ENCODE measurements at regions not wholly inside any gene's neighbourhood (a gene's known extent, or its start where the extent isn't known, plus 50 kb on each side); places are given as distances from the start of the nearest gene placed in this dataset.
A peak's percentile ranks its signal among the peaks of the same experiment; 100 is the strongest.
"Not testable (repeated sequence)": the region's sequence is repeated elsewhere in the genome, so short reads cannot be mapped to it uniquely, and the experiment has no call there.

- ATAC-seq: no peak
- Mint-ChIP-seq H3K36me3 (ENCODE audit: low read depth) (no peaks in the 10 kb centered on the region), H3K4me1 (no peaks in the 10 kb centered on the region), H3K9me3 (ENCODE audit: low read depth) (peaks cover 3% of the 10 kb centered on the region), H3K4me3 (no peak overlapping the region), H3K27ac (no peak overlapping the region), H3K27me3 (peaks cover 36% of the 10 kb centered on the region)
- DNase-seq: no peak
- intact Hi-C loops (cut with DNase I, micrococcal nuclease): no loop called here
- POLR2A ChIA-PET: no interaction called here
- CTCF ChIA-PET: no interaction called here
Measured at GRCh38 chr6:133807501-133807900, 81.4 kb upstream of the TCF21 start.

DNA sequence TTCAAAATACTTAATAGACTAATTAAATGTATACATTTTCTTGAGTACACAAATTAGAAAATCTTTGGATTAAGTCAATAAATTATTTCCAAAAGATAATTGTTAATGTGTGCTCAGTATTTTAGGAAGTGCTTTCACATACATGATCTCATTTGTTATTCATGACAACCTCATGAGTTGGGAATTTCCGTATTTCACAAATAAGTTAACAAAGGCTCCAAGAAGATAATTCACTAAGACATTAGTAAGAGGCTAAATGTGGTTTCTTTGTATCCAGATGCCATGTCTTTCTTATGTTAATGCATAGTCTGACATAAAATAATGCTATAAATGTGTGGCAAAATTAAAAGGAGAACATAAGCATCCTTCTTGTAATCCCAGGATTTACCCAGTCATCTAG is 79.5 kb upstream of the TCF21 start:
- ATAC-seq (no peak), DNase-seq (no peak)
- CTCF ChIA-PET: no interaction called here
- Mint-ChIP-seq H3K36me3 (ENCODE audit: low read depth) (no peaks in the 10 kb centered on the region), H3K4me3 (no peak overlapping the region), H3K27ac (no peak overlapping the region), H3K9me3 (ENCODE audit: low read depth) (peaks cover 3% of the 10 kb centered on the region), H3K4me1 (no peaks in the 10 kb centered on the region), H3K27me3 (peaks cover 46% of the 10 kb centered on the region)
- intact Hi-C loops (cut with DNase I, micrococcal nuclease): no loop called here
- POLR2A ChIA-PET: no interaction called here

- CTCF ChIA-PET: interaction anchor here (0.6 to 0.7 kb wide), 2 partner anchors 21 to 971 kb away, joined by 3 read pairs; no protein-coding TSS in a partner anchor
Measured at GRCh38 chr6:133811557-133811956, 77.4 kb upstream of the TCF21 start.

DNA sequence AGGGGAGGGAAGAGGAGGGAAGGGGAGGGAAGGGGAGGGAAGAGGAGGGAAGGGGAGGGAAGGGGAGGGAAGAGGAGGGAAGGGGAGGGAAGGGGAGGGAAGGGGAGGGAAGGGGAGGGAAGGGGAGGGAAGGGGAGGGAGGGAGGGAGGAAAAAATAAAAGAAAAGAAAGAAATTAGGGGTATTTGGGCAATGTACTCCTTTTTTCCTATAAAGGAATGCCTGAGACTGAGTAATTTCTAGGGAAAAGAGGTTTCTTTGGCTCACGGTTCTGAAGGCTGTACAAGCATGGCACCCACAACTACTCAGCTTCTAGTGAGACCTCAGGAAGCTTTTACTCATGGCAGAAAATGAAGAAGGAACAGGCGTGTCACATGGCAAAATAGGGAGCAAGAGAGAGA is 76.5 kb upstream of the TCF21 start:
- Mint-ChIP-seq H3K27me3 (peaks cover 39% of the 10 kb centered on the region), H3K4me1 (peaks cover 10% of the 10 kb centered on the region)
- H3K4me3 Mint-ChIP-seq; H3K9me3 Mint-ChIP-seq (ENCODE audit: low read depth); H3K27ac Mint-ChIP-seq; DNase-seq; H3K36me3 Mint-ChIP-seq (ENCODE audit: low read depth); intact Hi-C loops (cut with DNase I, micrococcal nuclease); POLR2A ChIA-PET; ATAC-seq: not testable (repeated sequence)
- CTCF ChIA-PET: interaction anchor here (0.8 kb wide), 1 partner anchor 161 kb away, joined by 3 read pairs; no protein-coding TSS in a partner anchor

More at GRCh38 chr6:133811557-133811956, 77.4 kb upstream of the TCF21 start:
- Mint-ChIP-seq H3K4me3 (no peak overlapping the region), H3K36me3 (ENCODE audit: low read depth) (no peaks in the 10 kb centered on the region), H3K4me1 (peaks cover 10% of the 10 kb centered on the region), H3K27me3 (peaks cover 41% of the 10 kb centered on the region), H3K9me3 (ENCODE audit: low read depth) (peaks cover 3% of the 10 kb centered on the region), H3K27ac (no peak overlapping the region)
- ATAC-seq: no peak
- POLR2A ChIA-PET: no interaction called here
- intact Hi-C loops (cut with DNase I, micrococcal nuclease): no loop called here
- no peak for DNase-seq

- peaks cover 10% of the 10 kb centered on the region for H3K4me1 Mint-ChIP-seq
- peaks cover 3% of the 10 kb centered on the region for H3K9me3 Mint-ChIP-seq (ENCODE audit: low read depth)
- H3K27me3 Mint-ChIP-seq: peaks cover 38% of the 10 kb centered on the region
- intact Hi-C loops (cut with DNase I, micrococcal nuclease): no loop called here
- ChIA-PET POLR2A (no interaction called here), CTCF (interaction anchor here (1.5 kb wide), 1 partner anchor 10 kb away, joined by 4 read pairs; no protein-coding TSS in a partner anchor)
- ATAC-seq (no peak), DNase-seq (no peak)
- no peak overlapping the region for H3K4me3 Mint-ChIP-seq
- no peaks in the 10 kb centered on the region for H3K36me3 Mint-ChIP-seq (ENCODE audit: low read depth)
- no peak overlapping the region for H3K27ac Mint-ChIP-seq
Measured at GRCh38 chr6:133814238-133814637, 74.7 kb upstream of the TCF21 start.

DNA sequence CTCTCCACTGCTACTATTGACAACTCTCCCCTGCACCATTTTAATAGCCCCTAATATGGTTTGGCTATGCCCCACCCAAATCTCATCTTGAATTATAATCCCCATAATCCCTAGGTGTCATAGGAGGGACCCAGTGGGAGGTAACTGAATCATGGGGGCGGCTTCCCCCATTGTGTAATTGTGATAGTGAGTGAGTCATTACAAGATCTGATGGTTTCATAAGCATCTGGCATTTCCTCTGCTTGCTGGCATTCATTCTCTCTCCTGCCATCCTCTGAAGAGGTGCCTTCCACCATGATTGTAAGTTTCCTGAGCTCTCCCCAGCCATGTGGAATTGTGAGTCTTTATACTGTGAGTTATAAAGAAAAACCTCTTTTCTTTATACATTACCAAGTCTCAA is 74.1 kb upstream of the TCF21 start:
- ChIA-PET CTCF (interaction anchor here (1.5 to 1.9 kb wide), 2 partner anchors 9 to 101 kb away, joined by 4 to 5 read pairs; no protein-coding TSS in a partner anchor), POLR2A (no interaction called here)
- H3K27me3 Mint-ChIP-seq: peaks cover 38% of the 10 kb centered on the region
- H3K27ac Mint-ChIP-seq: no peak overlapping the region
- ATAC-seq (peak; percentile 51), DNase-seq (peak; percentile 30)
- intact Hi-C loops (cut with DNase I, micrococcal nuclease): no loop called here
- H3K4me3 Mint-ChIP-seq: no peak overlapping the region
- peaks cover 10% of the 10 kb centered on the region for H3K4me1 Mint-ChIP-seq
- H3K36me3 Mint-ChIP-seq (ENCODE audit: low read depth): no peaks in the 10 kb centered on the region
- H3K9me3 Mint-ChIP-seq (ENCODE audit: low read depth): peaks cover 3% of the 10 kb centered on the region

DNA sequence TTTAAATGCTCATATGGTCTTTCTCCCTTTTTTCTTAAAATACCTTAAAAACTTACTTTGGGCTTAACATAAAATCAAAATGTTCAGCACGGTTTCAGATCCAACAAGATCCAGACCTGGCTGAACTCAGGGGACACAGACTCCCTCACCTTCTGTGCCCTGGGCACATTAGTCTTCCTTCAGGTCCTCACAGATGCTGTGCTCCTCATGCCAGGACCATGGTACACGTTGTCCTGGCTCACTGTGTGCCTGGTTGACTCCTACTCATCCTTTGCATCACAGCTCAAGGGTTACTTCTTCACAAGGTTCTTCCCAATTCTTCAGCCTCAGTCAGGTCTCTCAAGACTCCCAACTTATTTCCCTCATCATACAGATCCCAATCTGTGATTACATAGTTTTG is 73.6 kb upstream of the TCF21 start:
- peaks cover 3% of the 10 kb centered on the region for H3K9me3 Mint-ChIP-seq (ENCODE audit: low read depth)
- ChIA-PET POLR2A (no interaction called here), CTCF (interaction anchor here (1.5 to 2.2 kb wide), 4 partner anchors 9 to 101 kb away, joined by 4 to 7 read pairs (median 4); no protein-coding TSS in a partner anchor)
- peaks cover 10% of the 10 kb centered on the region for H3K4me1 Mint-ChIP-seq
- H3K36me3 Mint-ChIP-seq (ENCODE audit: low read depth): no peaks in the 10 kb centered on the region
- H3K27me3 Mint-ChIP-seq: peaks cover 35% of the 10 kb centered on the region
- no peak for ATAC-seq
- intact Hi-C loops (cut with DNase I, micrococcal nuclease): no loop called here
- no peak overlapping the region for H3K4me3 Mint-ChIP-seq
- H3K27ac Mint-ChIP-seq: no peak overlapping the region
- DNase-seq: no peak

DNA sequence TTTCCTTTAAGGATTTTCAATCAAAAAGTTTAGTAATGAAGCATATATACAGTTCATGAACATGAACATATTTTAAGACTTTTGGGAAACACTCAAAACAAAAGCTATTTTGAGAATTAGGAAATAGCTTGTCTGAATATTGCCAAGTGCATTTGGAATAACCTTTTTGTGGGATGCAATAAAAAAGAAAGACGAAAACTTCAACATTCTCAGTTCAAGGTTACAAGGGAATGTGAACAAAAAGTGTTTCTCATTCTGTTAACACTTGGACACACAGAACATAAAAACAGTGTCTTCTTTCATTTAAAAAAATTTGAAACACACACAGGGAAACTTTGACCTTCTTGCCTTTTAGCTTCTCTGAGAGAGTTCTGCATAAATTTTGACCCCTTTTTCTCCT is 72.7 kb upstream of the TCF21 start:
- ATAC-seq (no peak), DNase-seq (no peak)
- Mint-ChIP-seq H3K9me3 (ENCODE audit: low read depth) (peaks cover 3% of the 10 kb centered on the region), H3K27me3 (peaks cover 33% of the 10 kb centered on the region), H3K4me1 (peaks cover 10% of the 10 kb centered on the region), H3K4me3 (no peak overlapping the region), H3K36me3 (ENCODE audit: low read depth) (no peaks in the 10 kb centered on the region), H3K27ac (no peak overlapping the region)
- ChIA-PET POLR2A (no interaction called here), CTCF (interaction anchor here (0.8 to 2.5 kb wide), 7 partner anchors 10 to 247 kb away, joined by 3 to 9 read pairs (median 4); no protein-coding TSS in a partner anchor)
- intact Hi-C loops (cut with DNase I, micrococcal nuclease): no loop called here

DNA sequence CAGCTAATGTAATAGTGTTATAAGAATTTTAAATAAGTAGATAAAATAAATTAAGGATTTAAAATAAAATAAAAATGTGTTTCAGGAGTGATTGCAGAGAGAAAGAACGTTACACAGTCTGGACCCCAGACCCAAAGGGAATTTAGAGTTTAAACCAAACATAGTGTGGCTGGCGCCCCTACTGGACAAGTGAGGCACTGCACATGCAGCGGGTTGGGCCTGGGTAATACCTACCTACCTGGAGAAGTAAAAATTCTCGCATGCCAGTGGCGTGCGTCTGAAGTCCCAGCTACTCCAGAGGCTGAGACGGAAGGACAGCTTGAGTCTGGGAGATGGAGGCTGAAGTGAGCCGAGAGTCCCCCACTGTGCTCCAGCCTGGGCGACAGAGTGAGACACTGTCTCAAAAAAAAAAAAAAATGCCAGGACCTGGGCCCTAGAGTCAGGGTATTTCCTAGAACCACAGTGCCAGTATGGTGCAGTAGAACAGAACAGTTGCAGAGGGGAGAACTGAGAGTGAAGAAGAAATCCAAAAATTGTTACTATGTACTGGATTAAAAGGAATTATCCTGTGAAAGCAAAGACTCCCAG is 71.4 kb upstream of the TCF21 start:
- peak; percentile 74 for DNase-seq
- intact Hi-C loops (cut with DNase I, micrococcal nuclease): no loop called here
- Mint-ChIP-seq H3K36me3 (ENCODE audit: low read depth) (no peaks in the 10 kb centered on the region), H3K9me3 (ENCODE audit: low read depth) (no peaks in the 10 kb centered on the region), H3K27ac (no peak overlapping the region), H3K4me3 (no peak overlapping the region), H3K4me1 (peaks cover 10% of the 10 kb centered on the region), H3K27me3 (peaks cover 24% of the 10 kb centered on the region)
- CTCF ChIA-PET: interaction anchor here (0.6 to 2.5 kb wide), 8 partner anchors 13 to 248 kb away, joined by 3 to 9 read pairs (median 4); no protein-coding TSS in a partner anchor
- POLR2A ChIA-PET: no interaction called here
- peak; percentile 44 for ATAC-seq

GRCh38 chr6:133818320-133818719 is 70.6 kb upstream of the TCF21 start:
- peaks cover 19% of the 10 kb centered on the region for H3K27me3 Mint-ChIP-seq
- DNase-seq: no peak
- intact Hi-C loops (cut with DNase I, micrococcal nuclease): no loop called here
- no peaks in the 10 kb centered on the region for H3K36me3 Mint-ChIP-seq (ENCODE audit: low read depth)
- H3K4me3 Mint-ChIP-seq: no peak overlapping the region
- ATAC-seq: no peak
- no peak overlapping the region for H3K27ac Mint-ChIP-seq
- no peaks in the 10 kb centered on the region for H3K9me3 Mint-ChIP-seq (ENCODE audit: low read depth)
- CTCF ChIA-PET: interaction anchor here (0.6 to 2.5 kb wide), 7 partner anchors 12 to 249 kb away, joined by 3 to 9 read pairs (median 3); no protein-coding TSS in a partner anchor
- POLR2A ChIA-PET: no interaction called here
- H3K4me1 Mint-ChIP-seq: peaks cover 10% of the 10 kb centered on the region

DNA sequence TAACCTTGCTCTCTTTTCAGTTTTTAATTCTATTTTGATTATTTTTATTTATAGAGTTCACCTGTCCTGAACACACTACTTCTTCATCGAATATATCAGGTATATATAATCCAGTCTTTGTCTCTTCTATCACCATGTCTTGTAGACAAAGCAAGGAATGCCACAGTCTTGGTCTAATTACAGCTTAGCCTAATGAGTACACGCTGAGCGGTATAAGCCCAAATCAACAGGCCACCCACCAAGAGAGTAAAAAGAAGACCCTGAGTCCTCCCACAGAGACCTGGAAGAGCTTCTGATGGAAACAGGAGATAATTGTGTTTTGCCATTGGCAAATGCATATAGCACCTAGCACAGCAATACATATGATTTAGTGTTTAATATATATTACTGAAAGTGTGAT is 68.7 kb upstream of the TCF21 start:
- Mint-ChIP-seq H3K27ac (no peak overlapping the region), H3K4me1 (peaks cover 3% of the 10 kb centered on the region), H3K4me3 (no peak overlapping the region), H3K27me3 (peaks cover 13% of the 10 kb centered on the region), H3K36me3 (ENCODE audit: low read depth) (no peaks in the 10 kb centered on the region), H3K9me3 (ENCODE audit: low read depth) (no peaks in the 10 kb centered on the region)
- ChIA-PET POLR2A (no interaction called here), CTCF (interaction anchor here (0.8 to 1.3 kb wide), 2 partner anchors 21 to 243 kb away, joined by 3 to 4 read pairs; no protein-coding TSS in a partner anchor)
- no peak for DNase-seq
- no peak for ATAC-seq
- intact Hi-C loops (cut with DNase I, micrococcal nuclease): no loop called here

- no peaks in the 10 kb centered on the region for H3K36me3 Mint-ChIP-seq (ENCODE audit: low read depth)
- ChIA-PET CTCF (no interaction called here), POLR2A (no interaction called here)
- no peak for DNase-seq
- H3K9me3 Mint-ChIP-seq (ENCODE audit: low read depth): no peaks in the 10 kb centered on the region
- no peak overlapping the region for H3K4me3 Mint-ChIP-seq
- intact Hi-C loops (cut with DNase I, micrococcal nuclease): no loop called here
- no peak for ATAC-seq
- H3K27ac Mint-ChIP-seq: no peak overlapping the region
- no peaks in the 10 kb centered on the region for H3K4me1 Mint-ChIP-seq
- H3K27me3 Mint-ChIP-seq: peaks cover 25% of the 10 kb centered on the region
Measured at GRCh38 chr6:133827766-133828165, 61.1 kb upstream of the TCF21 start.
